ENCODE measurements at regions not wholly inside any gene's neighbourhood (a gene's known extent, or its start where the extent isn't known, plus 50 kb on each side); places are given as distances from the start of the nearest gene placed in this dataset.

DNA sequence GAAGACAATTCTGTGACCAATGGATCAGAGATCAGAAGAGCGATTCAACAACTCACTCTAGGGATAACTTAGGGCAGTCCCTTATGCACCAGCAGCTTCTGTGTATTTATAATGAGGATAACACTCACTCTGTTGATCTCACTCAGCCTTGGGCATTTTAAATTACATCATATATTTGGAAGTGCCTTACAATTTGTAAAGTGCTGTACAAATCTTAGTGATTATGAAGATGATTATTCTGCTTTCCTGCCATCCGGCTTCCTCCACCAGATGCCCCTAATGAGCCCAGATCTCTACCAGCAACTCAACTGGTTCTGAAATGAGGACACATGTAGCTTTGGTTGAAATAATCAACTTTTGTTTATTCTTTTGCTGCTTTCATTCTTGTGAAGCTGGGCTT, 105.3 kb downstream of the PCSK1 start:
- TF ChIP-seq RCOR1 (conservative IDR thresholded peaks at IDR 0.05; ENCODE audit: low read depth, low read length) = no peak
- TF ChIP-seq BCLAF1 (IDR thresholded peaks at IDR 0.05) = no peak
